ENCODE measurements at regions not wholly inside any gene's neighbourhood (a gene's known extent, or its start where the extent isn't known, plus 50 kb on each side); places are given as distances from the start of the nearest gene placed in this dataset.
"Not testable (repeated sequence)": the region's sequence is repeated elsewhere in the genome, so short reads cannot be mapped to it uniquely, and the experiment has no call there.

DNA sequence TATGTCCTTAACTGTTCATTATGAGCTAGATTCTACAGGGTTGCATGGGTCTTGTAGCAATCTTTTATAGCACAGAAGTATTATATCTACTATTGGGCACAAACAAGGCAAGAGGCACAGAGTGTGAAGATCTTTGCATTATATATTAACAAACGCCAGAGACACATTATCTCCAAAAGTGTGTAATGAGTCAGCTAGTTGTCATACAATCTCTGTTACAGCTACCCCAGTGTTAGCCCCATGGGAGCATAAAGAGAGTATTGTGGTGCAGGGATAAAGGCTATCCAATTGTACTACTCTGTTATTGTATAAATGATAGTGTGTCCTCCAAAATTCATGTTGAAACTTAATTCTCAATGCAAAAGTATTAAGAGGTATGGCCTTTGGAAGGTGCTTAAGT lies 148.4 kb upstream of the RIMS1 start:
- Histone ChIP-seq H3K27ac (ENCODE audit: low read depth in 1 of 2, low read length in 1 of 2) (no peak overlapping the region), H3K36me3 (ENCODE audit: control insufficient read depth in 2 of 2, insufficient read depth in 2 of 2, low read length in 1 of 2) (no peaks in the 10 kb centered on the region), H3K4me3 (ENCODE audit: low read length in 2 of 2) (no peak overlapping the region), H3K27me3 (ENCODE audit: control insufficient read depth in 2 of 2, insufficient read depth in 1 of 2, low read length in 1 of 2) (no peaks in the 10 kb centered on the region), H3K9me3 (ENCODE audit: control insufficient read depth in 2 of 2, insufficient read depth in 1 of 2, low read length in 1 of 2) (no peaks in the 10 kb centered on the region), H3K4me1 (ENCODE audit: control insufficient read depth in 2 of 2, insufficient read depth in 2 of 2, low read length in 2 of 2) (no peaks in the 10 kb centered on the region)
- WGBS: 90% methylated on average over 1 of the region's 1 CpG
- no peak for DNase-seq (ENCODE audit: low read depth in 6 of 9, low spot score in 9 of 9)

DNA sequence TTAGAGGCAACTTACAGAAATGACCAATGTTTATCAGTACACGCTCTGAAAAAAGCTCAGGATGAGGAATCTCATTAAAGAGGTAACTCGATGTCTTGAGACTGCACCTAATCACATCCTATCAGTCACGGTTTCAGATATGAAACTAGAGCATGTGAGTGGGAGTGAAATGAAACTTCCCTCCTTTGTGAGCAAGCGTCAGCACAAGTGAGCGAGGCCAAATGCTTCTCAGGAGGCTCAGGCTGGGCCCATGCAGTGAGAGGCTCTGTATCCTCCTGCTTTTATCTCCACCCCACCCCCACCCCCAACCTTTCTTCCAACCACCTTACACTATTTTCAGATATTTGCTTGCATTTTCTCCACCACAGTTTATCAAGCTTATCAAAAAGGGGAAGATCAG lies 140.8 kb upstream of the RIMS1 start:
- Histone ChIP-seq H3K36me3 (ENCODE audit: control insufficient read depth in 2 of 2, insufficient read depth in 2 of 2, low read length in 1 of 2) (no peaks in the 10 kb centered on the region), H3K4me3 (ENCODE audit: low read length in 2 of 2) (no peak overlapping the region), H3K27me3 (ENCODE audit: control insufficient read depth in 2 of 2, insufficient read depth in 1 of 2, low read length in 1 of 2) (no peaks in the 10 kb centered on the region), H3K9me3 (ENCODE audit: control insufficient read depth in 2 of 2, insufficient read depth in 1 of 2, low read length in 1 of 2) (no peaks in the 10 kb centered on the region), H3K27ac (ENCODE audit: low read depth in 1 of 2, low read length in 1 of 2) (no peak overlapping the region), H3K4me1 (ENCODE audit: control insufficient read depth in 2 of 2, insufficient read depth in 2 of 2, low read length in 2 of 2) (no peaks in the 10 kb centered on the region)
- 74% methylated on average over 5 of the region's 5 CpGs for WGBS
- DNase-seq (ENCODE audit: low read depth in 6 of 9, low spot score in 9 of 9): no peak

DNA sequence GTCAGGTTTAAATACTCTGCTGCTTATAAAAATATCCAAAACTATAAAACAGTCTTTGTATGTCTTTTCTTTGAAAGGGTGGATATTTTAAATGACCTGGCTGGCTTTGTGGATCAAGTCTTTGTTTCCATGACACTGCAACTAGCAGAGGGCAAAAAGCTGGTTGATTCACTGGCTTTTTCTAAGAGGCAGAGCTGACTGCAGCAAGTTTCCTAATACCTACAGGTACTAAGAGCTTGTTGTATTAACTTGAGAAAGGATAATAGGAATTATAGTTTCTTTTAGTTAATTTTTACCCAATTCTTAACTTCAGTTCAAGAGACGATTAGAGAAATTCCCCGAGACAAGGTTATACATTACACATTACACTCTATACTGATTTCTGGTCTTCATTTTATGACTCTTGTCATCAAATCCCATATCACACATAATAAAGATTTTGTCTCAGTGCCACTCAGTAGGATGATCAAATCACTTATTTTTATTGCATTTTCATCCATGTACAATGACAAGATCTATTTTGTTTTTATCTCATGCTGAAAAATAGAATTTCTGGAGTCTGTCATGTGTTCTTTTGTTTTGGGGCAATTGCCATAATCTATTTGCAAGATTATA lies 120.1 kb upstream of the RIMS1 start:
- WGBS: 96% methylated on average over 2 of the region's 2 CpGs
- no peak overlapping the region for H3K4me3 ChIP-seq (ENCODE audit: low read length in 2 of 2)

DNA sequence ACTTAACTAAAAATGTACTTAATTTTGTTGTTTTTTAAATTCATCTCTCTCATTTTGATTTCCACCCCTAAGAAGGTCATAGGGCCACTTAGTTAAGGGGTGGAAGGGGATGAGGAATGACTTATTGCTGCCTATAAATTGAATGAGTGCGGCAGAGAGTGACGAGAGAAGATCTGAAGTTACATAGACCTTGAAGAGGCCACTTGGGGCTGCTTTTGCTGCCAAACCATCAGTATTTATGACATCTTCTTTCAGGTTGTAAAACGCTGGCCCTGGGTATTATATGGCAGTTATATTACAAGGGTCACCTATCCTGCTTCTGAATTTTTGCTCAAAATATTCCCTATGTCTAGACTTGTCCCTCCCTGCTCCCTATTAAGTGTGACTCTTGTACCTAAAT lies 119.6 kb upstream of the RIMS1 start:
- WGBS: 57% methylated on average over 3 of the region's 3 CpGs
- no peak for DNase-seq (ENCODE audit: low read depth in 6 of 9, low spot score in 9 of 9)
- no peak overlapping the region for H3K27ac ChIP-seq (ENCODE audit: low read depth in 1 of 2, low read length in 1 of 2)
- no peaks in the 10 kb centered on the region for H3K27me3 ChIP-seq (ENCODE audit: control insufficient read depth in 2 of 2, insufficient read depth in 1 of 2, low read length in 1 of 2)
- no peaks in the 10 kb centered on the region for H3K4me1 ChIP-seq (ENCODE audit: control insufficient read depth in 2 of 2, insufficient read depth in 2 of 2, low read length in 2 of 2)
- no peak overlapping the region for H3K4me3 ChIP-seq (ENCODE audit: low read length in 2 of 2)
- no peaks in the 10 kb centered on the region for H3K9me3 ChIP-seq (ENCODE audit: control insufficient read depth in 2 of 2, insufficient read depth in 1 of 2, low read length in 1 of 2)
- H3K36me3 ChIP-seq (ENCODE audit: control insufficient read depth in 2 of 2, insufficient read depth in 2 of 2, low read length in 1 of 2): no peaks in the 10 kb centered on the region

More for the DNA sequence above, 120.1 kb upstream of the RIMS1 start:
- Histone ChIP-seq H3K4me1 (ENCODE audit: control insufficient read depth in 2 of 2, insufficient read depth in 2 of 2, low read length in 2 of 2) (no peaks in the 10 kb centered on the region), H3K27me3 (ENCODE audit: control insufficient read depth in 2 of 2, insufficient read depth in 1 of 2, low read length in 1 of 2) (no peaks in the 10 kb centered on the region), H3K36me3 (ENCODE audit: control insufficient read depth in 2 of 2, insufficient read depth in 2 of 2, low read length in 1 of 2) (no peaks in the 10 kb centered on the region), H3K9me3 (ENCODE audit: control insufficient read depth in 2 of 2, insufficient read depth in 1 of 2, low read length in 1 of 2) (no peaks in the 10 kb centered on the region), H3K27ac (ENCODE audit: low read depth in 1 of 2, low read length in 1 of 2) (no peak overlapping the region)
- no peak for DNase-seq (ENCODE audit: low read depth in 6 of 9, low spot score in 9 of 9)

DNA sequence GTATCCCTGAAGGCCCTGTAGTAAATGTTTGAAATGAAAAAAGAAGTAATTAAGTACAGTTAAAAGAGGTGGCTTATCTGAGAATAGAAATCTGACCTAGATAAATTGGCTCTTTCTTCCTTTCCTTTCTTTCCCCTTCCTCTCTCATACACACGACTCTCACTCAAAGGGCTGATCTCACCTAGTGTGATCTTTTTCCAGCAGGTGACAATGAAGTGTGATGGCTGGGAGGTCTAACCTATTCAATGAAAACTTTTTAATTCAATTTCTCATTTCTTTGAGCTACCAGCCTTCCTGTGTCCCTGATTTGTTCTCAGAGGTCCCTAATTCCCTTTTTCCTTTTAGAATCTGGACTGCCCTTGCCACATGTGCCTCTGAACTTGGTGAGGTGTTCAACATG lies 118.0 kb upstream of the RIMS1 start:
- no peak overlapping the region for H3K27ac ChIP-seq (ENCODE audit: low read depth in 1 of 2, low read length in 1 of 2)
- no peak overlapping the region for H3K4me3 ChIP-seq (ENCODE audit: low read length in 2 of 2)
- 32% methylated on average over 1 of the region's 1 CpG for WGBS
- DNase-seq (ENCODE audit: low read depth in 6 of 9, low spot score in 9 of 9): no peak
- H3K27me3 ChIP-seq (ENCODE audit: control insufficient read depth in 2 of 2, insufficient read depth in 1 of 2, low read length in 1 of 2): no peaks in the 10 kb centered on the region
- no peaks in the 10 kb centered on the region for H3K4me1 ChIP-seq (ENCODE audit: control insufficient read depth in 2 of 2, insufficient read depth in 2 of 2, low read length in 2 of 2)
- no peaks in the 10 kb centered on the region for H3K9me3 ChIP-seq (ENCODE audit: control insufficient read depth in 2 of 2, insufficient read depth in 1 of 2, low read length in 1 of 2)
- H3K36me3 ChIP-seq (ENCODE audit: control insufficient read depth in 2 of 2, insufficient read depth in 2 of 2, low read length in 1 of 2): no peaks in the 10 kb centered on the region

DNA sequence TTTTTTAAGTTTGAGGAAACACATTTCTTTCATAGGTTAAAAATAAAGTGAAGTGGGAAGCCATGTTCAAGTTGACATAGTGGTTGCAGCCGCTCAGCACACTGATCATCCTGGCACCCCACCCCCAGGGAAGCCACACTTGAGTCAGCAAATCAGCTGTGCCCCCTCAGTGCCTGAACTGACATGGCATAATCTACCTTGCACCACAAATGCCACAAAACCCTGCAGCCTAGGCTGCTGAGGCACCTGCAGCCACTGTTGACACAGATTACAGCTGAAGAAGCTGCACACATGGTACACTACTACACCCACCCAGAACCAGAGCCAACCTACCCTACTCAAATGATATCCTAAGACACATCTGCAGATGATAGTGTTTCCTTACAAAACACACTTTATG lies 77.5 kb upstream of the RIMS1 start:
- Histone ChIP-seq H3K27me3 (ENCODE audit: control insufficient read depth in 2 of 2, insufficient read depth in 1 of 2, low read length in 1 of 2) (no peaks in the 10 kb centered on the region), H3K27ac (ENCODE audit: low read depth in 1 of 2, low read length in 1 of 2) (no peak overlapping the region), H3K9me3 (ENCODE audit: control insufficient read depth in 2 of 2, insufficient read depth in 1 of 2, low read length in 1 of 2) (peaks cover 0 to 3% of the 10 kb centered on the region in 2 donors), H3K36me3 (ENCODE audit: control insufficient read depth in 2 of 2, insufficient read depth in 2 of 2, low read length in 1 of 2) (no peaks in the 10 kb centered on the region), H3K4me3 (ENCODE audit: low read length in 2 of 2) (no peak overlapping the region), H3K4me1 (ENCODE audit: control insufficient read depth in 2 of 2, insufficient read depth in 2 of 2, low read length in 2 of 2) (no peaks in the 10 kb centered on the region)
- WGBS: 86% methylated on average over 1 of the region's 1 CpG
- no peak for DNase-seq (ENCODE audit: low read depth in 6 of 9, low spot score in 9 of 9)

DNA sequence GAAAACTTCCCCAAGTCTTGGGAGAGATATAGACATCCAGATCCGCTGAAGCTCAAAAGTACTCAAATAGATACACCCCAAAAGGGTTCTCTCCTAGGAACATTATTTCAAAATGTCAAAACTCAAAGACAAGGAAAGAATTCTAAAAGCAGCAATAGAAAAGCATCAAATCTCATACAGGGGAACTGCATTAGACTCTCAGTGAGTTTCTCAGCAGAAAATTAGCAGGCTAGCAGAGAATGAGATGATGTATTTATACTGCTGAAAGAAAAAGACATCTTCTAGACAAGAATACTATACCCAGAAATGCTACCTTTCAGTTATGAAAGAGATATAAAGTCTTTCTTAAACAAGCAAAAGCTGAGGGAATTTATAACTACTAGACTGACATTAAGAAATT lies 75.5 kb upstream of the RIMS1 start:
- Histone ChIP-seq H3K36me3 (ENCODE audit: control insufficient read depth in 2 of 2, insufficient read depth in 2 of 2, low read length in 1 of 2) (no peaks in the 10 kb centered on the region), H3K9me3 (ENCODE audit: control insufficient read depth in 2 of 2, insufficient read depth in 1 of 2, low read length in 1 of 2) (peaks cover 0 to 3% of the 10 kb centered on the region in 2 donors), H3K4me3 (ENCODE audit: low read length in 2 of 2) (no peak overlapping the region), H3K4me1 (ENCODE audit: control insufficient read depth in 2 of 2, insufficient read depth in 2 of 2, low read length in 2 of 2) (no peaks in the 10 kb centered on the region), H3K27ac (ENCODE audit: low read depth in 1 of 2, low read length in 1 of 2) (no peak overlapping the region), H3K27me3 (ENCODE audit: control insufficient read depth in 2 of 2, insufficient read depth in 1 of 2, low read length in 1 of 2) (no peaks in the 10 kb centered on the region)
- no peak for DNase-seq (ENCODE audit: low read depth in 6 of 9, low spot score in 9 of 9)
- WGBS: 91% methylated on average over 1 of the region's 1 CpG

DNA sequence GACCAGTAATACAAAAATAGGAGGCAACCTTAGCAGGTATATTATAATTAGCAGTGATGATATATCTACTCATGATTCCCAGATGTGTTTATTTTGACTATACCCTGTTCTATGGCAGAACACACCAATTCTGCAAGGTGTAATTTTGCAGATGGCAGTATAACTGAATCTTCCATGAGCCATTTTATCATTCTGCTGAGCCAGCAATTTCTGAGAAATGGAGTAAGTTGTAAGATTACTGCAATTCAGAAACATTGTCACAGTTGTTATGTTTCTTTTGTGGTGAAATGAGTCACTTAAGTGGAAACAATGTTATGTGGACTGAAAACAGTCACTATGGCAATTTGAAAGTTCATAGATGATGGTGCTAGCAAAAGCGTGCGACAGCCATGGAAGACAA lies 63.7 kb upstream of the RIMS1 start:
- Histone ChIP-seq H3K27me3 (ENCODE audit: control insufficient read depth in 2 of 2, insufficient read depth in 1 of 2, low read length in 1 of 2) (no peaks in the 10 kb centered on the region), H3K27ac (ENCODE audit: low read depth in 1 of 2, low read length in 1 of 2) (no peak overlapping the region), H3K36me3 (ENCODE audit: control insufficient read depth in 2 of 2, insufficient read depth in 2 of 2, low read length in 1 of 2) (no peaks in the 10 kb centered on the region), H3K9me3 (ENCODE audit: control insufficient read depth in 2 of 2, insufficient read depth in 1 of 2, low read length in 1 of 2) (no peaks in the 10 kb centered on the region), H3K4me3 (ENCODE audit: low read length in 2 of 2) (no peak overlapping the region), H3K4me1 (ENCODE audit: control insufficient read depth in 2 of 2, insufficient read depth in 2 of 2, low read length in 2 of 2) (no peaks in the 10 kb centered on the region)
- WGBS: 99% methylated on average over 2 of the region's 2 CpGs
- no peak for DNase-seq (ENCODE audit: low read depth in 6 of 9, low spot score in 9 of 9)

DNA sequence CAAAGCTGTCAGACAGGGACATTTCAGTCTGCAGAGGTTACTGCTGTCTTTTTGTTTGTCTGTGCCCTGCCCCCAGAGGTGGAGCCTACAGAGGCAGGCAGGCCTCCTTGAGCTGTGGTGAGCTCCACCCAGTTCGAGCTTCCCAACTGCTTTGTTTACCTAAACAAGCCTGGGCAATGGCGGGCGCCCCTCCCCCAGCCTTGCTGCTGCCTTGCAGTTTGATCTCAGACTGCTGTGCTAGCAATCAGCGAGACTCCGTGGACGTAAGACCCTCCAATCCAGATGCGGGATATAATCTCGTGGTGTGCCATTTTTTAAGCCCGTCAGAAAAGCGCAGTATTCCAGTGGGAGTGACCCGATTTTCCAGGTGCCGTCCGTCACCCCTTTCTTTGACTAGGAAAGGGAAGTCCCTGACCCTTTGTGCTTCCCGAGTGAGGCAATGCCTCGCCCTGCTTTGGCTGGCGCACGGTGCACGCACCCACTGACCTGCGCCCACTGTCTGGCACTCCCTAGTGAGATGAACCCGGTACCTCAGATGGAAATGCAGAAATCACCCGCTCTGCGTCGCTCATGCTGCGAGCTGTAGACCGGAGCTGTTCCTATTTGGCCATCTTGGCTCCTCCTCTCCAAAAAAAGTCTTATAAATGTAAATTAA lies 54.1 kb upstream of the RIMS1 start:
- H3K36me3 ChIP-seq (ENCODE audit: control insufficient read depth in 2 of 2, insufficient read depth in 2 of 2, low read length in 1 of 2); H3K4me1 ChIP-seq (ENCODE audit: control insufficient read depth in 2 of 2, insufficient read depth in 2 of 2, low read length in 2 of 2); DNase-seq (ENCODE audit: low read depth in 6 of 9, low spot score in 9 of 9); H3K27ac ChIP-seq (ENCODE audit: low read depth in 1 of 2, low read length in 1 of 2); H3K9me3 ChIP-seq (ENCODE audit: control insufficient read depth in 2 of 2, insufficient read depth in 1 of 2, low read length in 1 of 2); H3K4me3 ChIP-seq (ENCODE audit: low read length in 2 of 2); H3K27me3 ChIP-seq (ENCODE audit: control insufficient read depth in 2 of 2, insufficient read depth in 1 of 2, low read length in 1 of 2): not testable (repeated sequence)
- WGBS: 97% methylated on average over 24 of the region's 25 CpGs

All from thymus (tissue), 11 donors.